Subcutaneous abdominal adipose tissue (tissue), 5 donors: ENCODE measurements at regions not wholly inside any gene's neighbourhood (a gene's known extent, or its start where the extent isn't known, plus 50 kb on each side); places are given as distances from the start of the nearest gene placed in this dataset.
"Not testable (repeated sequence)": the region's sequence is repeated elsewhere in the genome, so short reads cannot be mapped to it uniquely, and the experiment has no call there.

Experiments used
- H3K27ac ChIP-seq: one replicate; pipeline ENCODE4 v1.7.0; 2013; ENCODE audit warnings: low read depth, mild to moderate bottlenecking, inconsistent platforms, low read length, moderate library complexity
- H3K27me3 ChIP-seq, 5 donors: one replicate each; pipeline ENCODE4 v1.7.0; 2013; ENCODE audit warnings: low read length in 5 of 5, inconsistent platforms in 1 of 5; ENCODE audit not compliant: control insufficient read depth in 5 of 5, insufficient read depth in 4 of 5
- H3K36me3 ChIP-seq, 5 donors: one replicate each; pipeline ENCODE4 v1.7.0; 2013; ENCODE audit warnings: low read length in 5 of 5; ENCODE audit not compliant: control insufficient read depth in 5 of 5, insufficient read depth in 5 of 5
- H3K4me1 ChIP-seq, 5 donors: one replicate each; pipeline ENCODE4 v1.7.0; 2013; ENCODE audit warnings: low read length in 5 of 5, mild to moderate bottlenecking in 3 of 5, moderate library complexity in 1 of 5; ENCODE audit not compliant: control insufficient read depth in 5 of 5, insufficient read depth in 5 of 5
- H3K4me3 ChIP-seq, 5 donors: one replicate each; pipeline ENCODE4 v1.7.0; 2013; ENCODE audit warnings: low read length in 5 of 5, low read depth in 1 of 5
- H3K9ac ChIP-seq, 5 donors: one replicate each; pipeline ENCODE4 v1.7.0; 2013; ENCODE audit warnings: low read length in 5 of 5, mild to moderate bottlenecking in 4 of 5, moderate library complexity in 3 of 5
- H3K9me3 ChIP-seq, 5 donors: one replicate each; pipeline ENCODE4 v1.7.0; 2013; ENCODE audit warnings: low read length in 5 of 5; ENCODE audit not compliant: control insufficient read depth in 5 of 5
- donor health status: healthy.
- donor health status: healthy.
- donor health status: healthy.
- donor health status: healthy.
- donor health status: healthy.

DNA sequence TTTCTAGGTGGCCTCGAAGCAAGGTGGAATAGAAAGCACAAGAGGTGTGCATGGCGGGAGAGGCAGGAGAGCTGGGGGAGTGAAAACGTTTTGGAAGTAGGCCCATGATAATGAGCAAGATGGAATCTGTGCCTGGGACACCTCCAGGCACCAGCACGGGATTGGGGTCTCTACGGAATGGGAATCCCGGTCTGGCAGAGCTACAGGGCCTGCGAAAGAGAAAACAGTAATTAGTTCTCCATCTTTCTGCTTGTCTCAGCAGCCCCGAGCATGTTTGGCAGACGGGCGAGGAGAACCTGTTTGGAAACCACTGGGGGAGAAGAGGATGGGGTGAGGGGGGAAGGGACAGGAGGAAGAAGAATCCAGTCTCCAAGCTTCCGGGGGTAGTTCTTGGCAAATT is 258.7 kb downstream of the SOX9 start:
- no peaks in the 10 kb centered on the region for H3K9me3 ChIP-seq
- peaks cover 0 to 37% (median 17%) of the 10 kb centered on the region in 5 donors for H3K27me3 ChIP-seq
- no peak overlapping the region for H3K4me3 ChIP-seq
- no peak overlapping the region for H3K27ac ChIP-seq
- no peaks in the 10 kb centered on the region for H3K36me3 ChIP-seq
- H3K9ac ChIP-seq = no peak overlapping the region
- H3K4me1 ChIP-seq = peaks cover 0 to 13% (median 3%) of the 10 kb centered on the region in 5 donors

DNA sequence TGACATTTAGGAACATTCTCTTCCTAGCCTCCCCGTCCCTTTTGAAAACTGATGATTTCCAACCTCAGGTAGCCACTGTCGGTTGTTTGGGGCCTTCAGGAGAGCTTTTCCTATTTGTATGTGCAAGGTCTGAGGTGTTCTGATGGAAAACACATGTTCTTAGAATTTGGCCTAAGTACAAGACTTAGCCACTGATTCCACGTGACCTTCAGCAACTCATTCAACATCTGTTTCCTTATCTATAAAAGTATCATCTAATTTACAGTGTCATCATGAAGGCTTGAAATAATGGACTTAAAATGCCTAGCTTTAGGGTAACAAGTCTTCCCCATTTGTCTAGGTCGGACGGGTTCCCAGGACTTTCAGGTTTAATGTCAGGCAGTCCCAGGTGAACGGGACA is 259.3 kb downstream of the SOX9 start:
- no peaks in the 10 kb centered on the region for H3K36me3 ChIP-seq
- H3K9me3 ChIP-seq = no peaks in the 10 kb centered on the region
- H3K27ac ChIP-seq = no peak overlapping the region
- H3K27me3 ChIP-seq = peaks cover 0 to 38% (median 13%) of the 10 kb centered on the region in 5 donors
- no peak overlapping the region for H3K4me3 ChIP-seq
- H3K4me1 ChIP-seq = peaks cover 0 to 11% (median 3%) of the 10 kb centered on the region in 5 donors
- no peak overlapping the region for H3K9ac ChIP-seq

DNA sequence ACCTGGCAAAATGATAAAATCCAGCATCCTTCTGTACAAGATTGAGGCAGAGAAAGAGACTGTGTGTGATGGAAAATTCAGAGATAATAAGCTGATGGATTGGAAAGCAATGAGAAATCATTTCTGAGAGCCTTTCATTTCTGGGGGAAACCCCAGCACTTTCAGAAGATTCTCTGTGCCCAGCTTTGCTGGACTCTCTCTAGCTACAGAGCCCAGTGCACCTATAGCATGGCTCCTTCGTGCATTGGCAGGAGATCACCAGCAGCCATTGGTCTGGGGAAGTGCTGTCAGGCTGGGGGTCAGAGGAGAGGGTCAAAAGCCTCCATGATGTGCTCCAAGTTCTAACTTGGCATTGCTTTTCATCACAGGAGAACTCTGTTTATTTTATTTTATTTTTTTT is 259.9 kb downstream of the SOX9 start:
- Histone ChIP-seq H3K4me3 (no peak overlapping the region), H3K36me3 (no peaks in the 10 kb centered on the region), H3K9me3 (no peaks in the 10 kb centered on the region), H3K27me3 (peaks cover 0 to 35% (median 13%) of the 10 kb centered on the region in 5 donors), H3K27ac (no peak overlapping the region), H3K4me1 (peaks cover 0 to 11% (median 3%) of the 10 kb centered on the region in 5 donors), H3K9ac (no peak overlapping the region)

DNA sequence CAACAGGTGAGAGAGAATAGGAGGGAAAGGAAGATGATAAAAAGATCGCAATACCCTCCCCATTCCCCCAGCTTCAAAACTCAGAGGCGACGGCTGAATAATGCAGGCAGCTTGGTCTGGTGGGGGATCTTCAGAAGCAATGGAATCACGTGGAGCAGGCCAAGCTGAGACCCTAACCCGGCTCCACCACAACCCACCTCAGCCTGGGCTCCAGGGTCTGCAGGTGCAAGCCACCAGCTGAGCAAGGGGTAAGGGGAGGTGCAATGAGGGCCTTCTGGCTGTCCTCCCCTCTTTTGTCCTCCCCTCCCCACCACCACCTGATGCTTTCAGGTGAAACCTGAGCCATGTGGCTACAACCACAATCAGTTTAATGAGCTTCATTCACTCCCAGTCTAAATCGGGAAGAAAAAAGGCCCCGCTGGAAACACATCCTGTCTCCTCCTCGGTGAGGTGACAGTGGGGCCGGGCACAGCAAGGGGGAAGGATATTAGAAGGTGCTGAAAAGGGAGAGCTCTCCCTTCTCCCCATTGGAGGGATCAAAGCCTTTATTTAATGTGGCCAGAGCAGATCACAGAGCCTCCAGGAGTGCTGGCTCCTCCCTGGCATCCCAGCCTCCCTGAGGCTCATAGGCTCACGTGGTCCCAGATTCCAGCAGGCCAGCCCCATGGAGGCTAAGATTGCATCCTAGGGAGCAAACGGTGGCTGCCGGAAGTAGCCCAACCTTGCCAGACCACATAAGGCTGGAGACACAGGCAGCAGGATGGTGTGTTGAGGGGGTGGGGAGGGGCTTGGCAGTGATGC is 261.0 kb downstream of the SOX9 start:
- Histone ChIP-seq H3K27ac (no peak overlapping the region), H3K36me3 (no peaks in the 10 kb centered on the region), H3K9me3 (no peaks in the 10 kb centered on the region), H3K4me1 (peaks cover 0 to 11% (median 3%) of the 10 kb centered on the region in 5 donors), H3K27me3 (peaks cover 0 to 35% (median 7%) of the 10 kb centered on the region in 5 donors), H3K4me3 (no peak overlapping the region), H3K9ac (no peak overlapping the region)

DNA sequence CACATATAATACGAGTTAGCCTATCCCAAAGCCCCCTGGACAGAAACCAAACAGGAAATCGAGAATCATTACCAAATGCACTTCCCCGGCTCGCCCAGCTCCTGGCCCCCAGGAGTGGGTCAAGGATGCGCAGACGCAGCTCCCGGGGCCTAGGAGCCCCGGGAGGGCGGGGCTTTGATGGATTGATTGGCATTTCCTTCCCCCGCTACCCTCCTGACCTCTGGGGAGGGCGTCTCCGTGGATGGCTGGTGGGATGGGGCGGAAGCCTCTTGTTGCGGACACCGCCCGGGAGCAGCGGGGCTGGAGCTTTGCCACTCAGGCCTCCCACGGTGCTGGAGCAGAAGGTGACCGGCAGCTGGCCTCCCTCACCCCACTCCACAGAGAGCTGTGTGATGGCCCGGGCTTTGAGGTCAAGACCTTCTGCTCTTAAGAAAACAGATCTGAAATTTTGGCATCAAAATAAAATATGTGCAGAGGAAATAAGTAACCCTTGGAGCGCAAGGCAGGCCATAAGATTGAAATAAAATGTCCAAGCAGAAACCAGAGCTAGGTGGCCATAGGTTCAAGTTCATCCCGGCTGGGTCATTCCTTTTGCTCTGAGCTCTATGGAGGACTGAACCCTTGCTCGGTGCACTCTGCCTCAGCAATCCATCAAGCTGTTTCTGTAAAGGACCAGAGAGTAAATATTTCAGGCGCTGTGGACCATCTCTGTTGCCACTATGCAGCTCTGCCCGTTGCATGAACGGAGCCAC is 262.3 kb downstream of the SOX9 start:
- no peaks in the 10 kb centered on the region for H3K36me3 ChIP-seq
- no peak overlapping the region for H3K9ac ChIP-seq
- H3K27me3 ChIP-seq = peaks cover 0 to 27% (median 7%) of the 10 kb centered on the region in 5 donors
- H3K4me1 ChIP-seq = peaks cover 0 to 8% (median 0%) of the 10 kb centered on the region in 5 donors
- H3K4me3 ChIP-seq = no peak overlapping the region
- no peaks in the 10 kb centered on the region for H3K9me3 ChIP-seq
- H3K27ac ChIP-seq = no peak overlapping the region

DNA sequence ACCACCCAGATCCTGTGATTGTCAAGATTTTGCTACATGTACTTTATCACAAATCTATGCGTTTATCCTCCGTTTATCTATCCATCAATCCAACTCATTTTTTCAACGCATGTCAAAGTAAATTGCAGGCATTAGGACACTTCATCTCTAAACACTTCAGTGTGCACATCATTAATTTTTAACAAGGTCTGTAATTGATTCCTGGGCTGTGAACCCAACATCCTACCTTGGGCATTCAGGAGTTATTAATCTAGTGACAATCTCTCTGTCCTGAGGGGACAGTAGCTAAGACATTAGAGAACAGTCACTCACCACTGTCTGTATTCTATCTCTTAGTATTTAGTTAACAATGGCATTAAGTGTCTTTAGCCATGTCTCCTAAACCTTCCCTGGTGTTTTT is 264.7 kb downstream of the SOX9 start:
- H3K36me3 ChIP-seq = no peaks in the 10 kb centered on the region
- no peak overlapping the region for H3K9ac ChIP-seq
- peaks cover 0 to 8% (median 0%) of the 10 kb centered on the region in 5 donors for H3K4me1 ChIP-seq
- no peak overlapping the region for H3K4me3 ChIP-seq
- peaks cover 0 to 18% (median 5%) of the 10 kb centered on the region in 5 donors for H3K27me3 ChIP-seq
- H3K9me3 ChIP-seq = no peaks in the 10 kb centered on the region
- H3K27ac ChIP-seq = no peak overlapping the region

DNA sequence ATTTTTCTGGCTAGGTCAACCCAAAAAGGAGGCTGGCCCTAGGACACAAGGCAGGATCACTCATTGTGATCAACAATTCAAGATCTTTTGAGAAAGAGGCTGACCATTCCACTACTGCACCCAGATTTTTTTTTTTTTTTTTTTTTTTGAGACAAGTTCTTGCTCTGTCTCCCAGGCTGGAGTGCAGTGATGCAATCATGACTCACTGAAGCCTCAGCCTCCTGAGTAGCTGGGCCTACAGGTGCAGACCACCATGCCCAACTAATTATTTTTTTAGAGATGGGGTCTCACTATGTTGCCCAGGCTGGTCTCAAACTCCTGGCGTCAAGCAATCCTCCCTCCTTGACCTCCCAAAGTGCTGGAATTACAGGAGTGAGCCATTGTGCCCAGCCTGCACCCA is 265.4 kb downstream of the SOX9 start:
- not testable (repeated sequence) for H3K4me1 ChIP-seq, H3K4me3 ChIP-seq, H3K36me3 ChIP-seq, H3K9ac ChIP-seq, H3K27ac ChIP-seq, H3K9me3 ChIP-seq
- H3K27me3 ChIP-seq = peaks cover 0 to 18% (median 5%) of the 10 kb centered on the region in 5 donors

DNA sequence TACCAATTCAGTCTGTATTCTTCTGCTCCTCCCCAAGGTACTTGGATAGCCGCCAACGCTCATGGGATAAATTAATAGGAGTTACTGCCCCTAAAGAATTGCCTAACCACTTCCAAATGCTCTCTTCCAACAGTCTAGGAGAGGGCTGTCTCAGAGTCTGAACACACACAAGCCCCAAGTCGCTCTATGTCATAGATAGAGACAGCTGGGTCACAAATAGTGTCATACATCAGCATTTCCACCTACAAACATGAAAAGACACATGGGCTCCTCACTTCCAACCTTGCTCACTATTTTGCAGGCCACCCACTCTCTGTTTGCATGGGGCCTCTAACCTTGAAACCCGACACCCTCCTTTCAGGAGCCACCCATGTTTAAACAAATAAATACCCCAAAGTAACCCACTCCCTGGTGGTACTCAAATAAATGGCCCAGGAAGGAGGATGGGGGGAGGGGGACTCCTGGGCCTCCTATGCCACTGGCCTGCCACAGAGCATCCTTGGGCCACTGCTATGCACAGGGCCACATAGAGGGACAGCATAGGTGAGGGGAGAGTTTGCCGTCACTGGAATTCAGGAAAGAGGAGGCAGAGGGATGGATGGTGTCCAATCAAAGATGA is 265.9 kb downstream of the SOX9 start:
- Histone ChIP-seq H3K36me3 (no peaks in the 10 kb centered on the region), H3K27me3 (peaks cover 0 to 15% (median 10%) of the 10 kb centered on the region in 5 donors), H3K4me1 (peaks cover 0 to 8% (median 0%) of the 10 kb centered on the region in 5 donors), H3K27ac (no peak overlapping the region), H3K9ac (no peak overlapping the region), H3K9me3 (no peaks in the 10 kb centered on the region), H3K4me3 (no peak overlapping the region)

DNA sequence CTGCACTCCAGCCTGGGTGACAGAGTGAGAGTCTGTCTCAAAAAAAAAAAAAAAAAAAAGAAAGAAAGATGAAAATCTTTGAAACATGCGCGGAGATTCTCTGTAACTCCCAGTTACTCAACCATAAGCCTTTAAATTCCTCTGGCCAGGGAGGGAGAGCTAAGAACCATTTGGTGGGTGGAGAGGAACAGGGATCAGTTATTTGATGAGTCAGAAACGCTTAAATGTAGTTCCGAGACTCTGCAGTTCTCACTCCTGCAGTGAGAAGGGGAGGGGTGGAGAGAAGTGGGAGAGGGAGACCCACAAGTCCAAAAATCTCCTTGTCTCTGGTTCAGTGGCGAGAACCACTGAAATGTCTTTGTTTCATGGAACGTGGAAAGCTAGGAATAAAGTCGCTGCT is 266.7 kb downstream of the SOX9 start:
- Histone ChIP-seq H3K4me1 (peaks cover 0 to 10% (median 0%) of the 10 kb centered on the region in 5 donors), H3K36me3 (no peaks in the 10 kb centered on the region), H3K9ac (no peak overlapping the region), H3K27ac (no peak overlapping the region), H3K9me3 (no peaks in the 10 kb centered on the region), H3K27me3 (peaks cover 0 to 16% (median 10%) of the 10 kb centered on the region in 5 donors), H3K4me3 (no peak overlapping the region)

DNA sequence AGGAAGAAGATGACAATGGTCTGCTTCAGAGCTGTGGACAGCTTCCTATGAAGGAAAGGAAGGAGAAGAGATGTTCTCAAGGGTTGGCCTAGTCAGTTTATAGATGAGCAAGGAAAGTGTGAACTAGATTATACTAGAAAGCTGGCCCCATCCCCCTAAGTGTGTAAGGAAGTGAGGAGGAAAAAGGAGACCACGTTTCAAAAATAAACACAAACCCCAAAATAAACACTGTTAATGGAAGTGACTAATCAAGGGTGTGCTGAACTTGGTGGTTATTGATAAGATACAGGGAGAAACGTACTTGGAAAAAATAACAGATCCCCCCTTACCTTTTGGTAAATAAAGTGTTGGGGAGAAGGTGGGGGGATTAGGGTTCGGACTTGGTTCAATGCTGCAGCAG is 267.1 kb downstream of the SOX9 start:
- Histone ChIP-seq H3K27me3 (peaks cover 0 to 15% (median 8%) of the 10 kb centered on the region in 5 donors), H3K9ac (no peak overlapping the region), H3K4me3 (no peak overlapping the region), H3K9me3 (no peaks in the 10 kb centered on the region), H3K36me3 (no peaks in the 10 kb centered on the region), H3K4me1 (peaks cover 0 to 8% (median 0%) of the 10 kb centered on the region in 5 donors), H3K27ac (no peak overlapping the region)
